WTC11 (cell line): ENCODE measurements at regions not wholly inside any gene's neighbourhood (a gene's known extent, or its start where the extent isn't known, plus 50 kb on each side); places are given as distances from the start of the nearest gene placed in this dataset.

ENCODE experiments used
- ATAC-seq: fragments of 200-7000 bp; cut with Tn5 transposase; 2 replicates; pipeline ENCODE4 v1.10.0; 2021; ENCODE audit warnings: mild to moderate bottlenecking, moderate library complexity
- CTCF ChIA-PET: fragments of 300-600 bp; sonication (Branson Sonifier 250); formaldehyde crosslinking; loops from one replicate; lab custom pipeline; 2021; ENCODE audit warnings: antibody characterized with exemption; lab: Charles Lee
- POLR2A ChIA-PET: fragments of 350-600 bp; sonication (Branson Sonifier 250); formaldehyde crosslinking; loops from one replicate; lab custom pipeline; 2021; ENCODE audit warnings: antibody characterized with exemption; lab: Charles Lee
- DNase-seq: peaks from one replicate; pipeline ENCODE4 v3.0.0; 2021; ENCODE audit warnings: low spot score
- H3K27ac Mint-ChIP-seq: 2 replicates; pipeline ENCODE4 v1.8.0; 2021; ENCODE audit warnings: mixed read lengths
- H3K27me3 Mint-ChIP-seq: 2 replicates; pipeline ENCODE4 v1.8.0; 2021; ENCODE audit warnings: low read depth, mild to moderate bottlenecking, moderate library complexity, mixed read lengths
- H3K36me3 Mint-ChIP-seq: 2 replicates; pipeline ENCODE4 v1.8.0; 2021; ENCODE audit warnings: mixed read lengths
- H3K4me1 Mint-ChIP-seq: 2 replicates; pipeline ENCODE4 v1.8.0; 2022; ENCODE audit warnings: mixed read lengths
- H3K4me3 Mint-ChIP-seq: 2 replicates; pipeline ENCODE4 v1.8.0; 2021; ENCODE audit warnings: mild to moderate bottlenecking, moderate library complexity, mixed read lengths
- H3K9me3 Mint-ChIP-seq: 2 replicates; pipeline ENCODE4 v1.8.0; 2021; ENCODE audit warnings: mixed read lengths
- AR ChIP-seq: fragments of 250-450 bp; sonication (Bioruptor Pico); IDR thresholded peaks from 2 replicates; pipeline ENCODE4 v1.9.0; 2021; ENCODE audit warnings: mild to moderate bottlenecking
- CBFB ChIP-seq: sonication (generic); formaldehyde crosslinking; IDR thresholded peaks from 2 replicates; pipeline ENCODE4 v1.8.1; 2022; ENCODE audit warnings: mild to moderate bottlenecking, low read depth, missing genetic modification reagents
- ESRRA ChIP-seq: sonication (generic); formaldehyde crosslinking; IDR thresholded peaks from 2 replicates; pipeline ENCODE4 v1.8.1; 2022; ENCODE audit warnings: mild to moderate bottlenecking, missing genetic modification reagents, borderline replicate concordance
- ETV6 ChIP-seq: sonication (generic); formaldehyde crosslinking; IDR thresholded peaks from 2 replicates; pipeline ENCODE4 v1.8.1; 2022; ENCODE audit warnings: mild to moderate bottlenecking, missing genetic modification reagents
- FOXK1 ChIP-seq: sonication (generic); formaldehyde crosslinking; IDR thresholded peaks from 2 replicates; pipeline ENCODE4 v1.8.0; 2022; ENCODE audit warnings: mild to moderate bottlenecking, moderate library complexity, missing genetic modification reagents
- HMGA2 ChIP-seq: fragments of 250-450 bp; sonication (Bioruptor Pico); IDR thresholded peaks from 2 replicates; pipeline ENCODE4 v1.4.0; 2021; ENCODE audit warnings: mild to moderate bottlenecking, moderate library complexity
- IRF1 ChIP-seq: sonication (generic); formaldehyde crosslinking; IDR thresholded peaks from 2 replicates; pipeline ENCODE4 v1.8.0; 2023; ENCODE audit warnings: missing genetic modification reagents
- KAT7 ChIP-seq: sonication (generic); formaldehyde crosslinking; IDR thresholded peaks from 2 replicates; pipeline ENCODE4 v1.8.1; 2023; ENCODE audit warnings: missing genetic modification reagents, mild to moderate bottlenecking, borderline replicate concordance
- MLX ChIP-seq: sonication (generic); formaldehyde crosslinking; IDR thresholded peaks from 2 replicates; pipeline ENCODE4 v1.8.1; 2023; ENCODE audit warnings: mild to moderate bottlenecking, missing genetic modification reagents, moderate library complexity
- NFATC4 ChIP-seq: fragments of 250-450 bp; sonication (Bioruptor Pico); IDR thresholded peaks from 2 replicates; pipeline ENCODE4 v1.9.0; 2021; ENCODE audit warnings: mild to moderate bottlenecking
- NFE2L1 ChIP-seq: sonication (generic); formaldehyde crosslinking; IDR thresholded peaks from 2 replicates; pipeline ENCODE4 v1.8.1; 2023; ENCODE audit warnings: missing genetic modification reagents
- NR1H2 ChIP-seq: sonication (generic); formaldehyde crosslinking; IDR thresholded peaks from 2 replicates; pipeline ENCODE4 v1.9.0; 2021; ENCODE audit warnings: mild to moderate bottlenecking, moderate library complexity, missing genetic modification reagents
- OVOL2 ChIP-seq: fragments of 250-450 bp; sonication (Bioruptor Pico); IDR thresholded peaks from 2 replicates; pipeline ENCODE4 v1.9.0; 2021; ENCODE audit warnings: mild to moderate bottlenecking, borderline replicate concordance
- PRDM15 ChIP-seq: sonication (generic); formaldehyde crosslinking; IDR thresholded peaks from 2 replicates; pipeline ENCODE4 v1.8.0; 2022; ENCODE audit warnings: missing genetic modification reagents
- SMAD3 ChIP-seq: sonication (generic); formaldehyde crosslinking; IDR thresholded peaks from 2 replicates; pipeline ENCODE4 v1.8.0; 2022; ENCODE audit warnings: missing genetic modification reagents, mild to moderate bottlenecking, borderline replicate concordance
- STAT6 ChIP-seq: sonication (generic); formaldehyde crosslinking; conservative IDR thresholded peaks from 2 replicates; pipeline ENCODE4 v1.8.1; 2023; ENCODE audit warnings: mild to moderate bottlenecking, low read depth, missing genetic modification reagents, moderate library complexity
- ZNF317 ChIP-seq: sonication (generic); formaldehyde crosslinking; IDR thresholded peaks from 2 replicates; pipeline ENCODE4 v1.8.1; 2023; ENCODE audit warnings: low read depth, mild to moderate bottlenecking, moderate library complexity, missing genetic modification reagents, borderline replicate concordance
- TF ChIP-seq, protein P1 (sequence below): fragments of 250-450 bp; sonication (Bioruptor Pico); IDR thresholded peaks from 2 replicates; pipeline ENCODE4 v1.9.0; 2021; ENCODE audit warnings: mild to moderate bottlenecking
- TF ChIP-seq, protein P2 (sequence below): sonication (generic); formaldehyde crosslinking; IDR thresholded peaks from 2 replicates; pipeline ENCODE4 v1.8.0; 2022; ENCODE audit warnings: mild to moderate bottlenecking, missing genetic modification reagents

- no peak for TF ChIP-seq AR (CRISPR knock-in tag)
Measured at GRCh38 chr4:156036496-156036895, 82.8 kb upstream of the CTSO start (continued).

DNA sequence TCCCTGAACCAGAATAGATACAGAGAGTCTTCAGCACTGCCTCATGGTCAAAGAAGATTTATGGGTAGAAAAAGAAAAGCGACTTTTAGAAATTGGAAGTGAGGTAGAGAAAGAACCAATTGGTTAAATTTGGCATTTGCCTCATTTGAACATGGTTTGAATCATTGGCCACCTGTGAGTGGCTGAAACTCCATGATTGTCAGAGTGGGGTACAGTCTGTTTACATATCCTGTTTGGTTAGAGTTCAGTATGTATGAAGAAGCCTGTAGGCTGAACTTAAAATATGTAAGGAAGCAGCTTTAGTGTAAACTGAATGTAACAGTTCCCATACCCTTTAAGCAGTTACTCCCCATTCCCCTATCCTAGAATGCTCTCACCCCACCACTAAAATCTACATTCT is 76.0 kb upstream of the CTSO start:
- H3K4me3 Mint-ChIP-seq, result no peak overlapping the region
- no peak for TF ChIP-seq SMAD3
- TF ChIP-seq NR1H2, result no peak
- TF ChIP-seq, protein P1, sequence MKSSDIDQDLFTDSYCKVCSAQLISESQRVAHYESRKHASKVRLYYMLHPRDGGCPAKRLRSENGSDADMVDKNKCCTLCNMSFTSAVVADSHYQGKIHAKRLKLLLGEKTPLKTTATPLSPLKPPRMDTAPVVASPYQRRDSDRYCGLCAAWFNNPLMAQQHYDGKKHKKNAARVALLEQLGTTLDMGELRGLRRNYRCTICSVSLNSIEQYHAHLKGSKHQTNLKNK (CRISPR knock-in tag), result no peak
- TF ChIP-seq NFE2L1 (CRISPR knock-in tag), result no peak
- TF ChIP-seq NFATC4, result no peak
- TF ChIP-seq HMGA2 (CRISPR knock-in tag), result no peak
- TF ChIP-seq OVOL2 (CRISPR knock-in tag), result no peak
- no peak for TF ChIP-seq ESRRA (CRISPR knock-in tag)
- TF ChIP-seq MLX, result no peak
- no peak for TF ChIP-seq FOXK1 (CRISPR knock-in tag)
- no peak for TF ChIP-seq STAT6 (CRISPR knock-in tag)
- TF ChIP-seq ZNF317 (CRISPR knock-in tag), result no peak
- TF ChIP-seq KAT7 (CRISPR knock-in tag), result no peak
- TF ChIP-seq IRF1, result no peak
- TF ChIP-seq PRDM15 (CRISPR knock-in tag), result no peak
- TF ChIP-seq CBFB (CRISPR knock-in tag), result no peak
- TF ChIP-seq, protein P2, sequence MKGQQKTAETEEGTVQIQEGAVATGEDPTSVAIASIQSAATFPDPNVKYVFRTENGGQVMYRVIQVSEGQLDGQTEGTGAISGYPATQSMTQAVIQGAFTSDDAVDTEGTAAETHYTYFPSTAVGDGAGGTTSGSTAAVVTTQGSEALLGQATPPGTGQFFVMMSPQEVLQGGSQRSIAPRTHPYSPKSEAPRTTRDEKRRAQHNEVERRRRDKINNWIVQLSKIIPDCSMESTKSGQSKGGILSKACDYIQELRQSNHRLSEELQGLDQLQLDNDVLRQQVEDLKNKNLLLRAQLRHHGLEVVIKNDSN (CRISPR knock-in tag), result no peak
- TF ChIP-seq ETV6, result no peak
- no peaks in the 10 kb centered on the region for H3K36me3 Mint-ChIP-seq
- DNase-seq, result no peak
- peaks cover 4% of the 10 kb centered on the region; the same call in 1 of the 2 replicates for H3K9me3 Mint-ChIP-seq
- ChIA-PET CTCF (no interaction called here), POLR2A (no interaction called here)
- no peak overlapping the region for H3K27ac Mint-ChIP-seq
- H3K27me3 Mint-ChIP-seq, result no peaks in the 10 kb centered on the region
- no peaks in the 10 kb centered on the region for H3K4me1 Mint-ChIP-seq
- no peak for ATAC-seq
